Subcutaneous abdominal adipose tissue (tissue), 5 donors: ENCODE measurements at regions not wholly inside any gene's neighbourhood (a gene's known extent, or its start where the extent isn't known, plus 50 kb on each side); places are given as distances from the start of the nearest gene placed in this dataset.
"Not testable (repeated sequence)": the region's sequence is repeated elsewhere in the genome, so short reads cannot be mapped to it uniquely, and the experiment has no call there.

Experiments
- H3K27ac ChIP-seq: one replicate; pipeline ENCODE4 v1.7.0; 2013; ENCODE audit warnings: low read depth, mild to moderate bottlenecking, inconsistent platforms, low read length, moderate library complexity
- H3K27me3 ChIP-seq, 5 donors: one replicate each; pipeline ENCODE4 v1.7.0; 2013; ENCODE audit warnings: low read length in 5 of 5, inconsistent platforms in 1 of 5; ENCODE audit not compliant: control insufficient read depth in 5 of 5, insufficient read depth in 4 of 5
- H3K36me3 ChIP-seq, 5 donors: one replicate each; pipeline ENCODE4 v1.7.0; 2013; ENCODE audit warnings: low read length in 5 of 5; ENCODE audit not compliant: control insufficient read depth in 5 of 5, insufficient read depth in 5 of 5
- H3K4me1 ChIP-seq, 5 donors: one replicate each; pipeline ENCODE4 v1.7.0; 2013; ENCODE audit warnings: low read length in 5 of 5, mild to moderate bottlenecking in 3 of 5, moderate library complexity in 1 of 5; ENCODE audit not compliant: control insufficient read depth in 5 of 5, insufficient read depth in 5 of 5
- H3K4me3 ChIP-seq, 5 donors: one replicate each; pipeline ENCODE4 v1.7.0; 2013; ENCODE audit warnings: low read length in 5 of 5, low read depth in 1 of 5
- H3K9ac ChIP-seq, 5 donors: one replicate each; pipeline ENCODE4 v1.7.0; 2013; ENCODE audit warnings: low read length in 5 of 5, mild to moderate bottlenecking in 4 of 5, moderate library complexity in 3 of 5
- H3K9me3 ChIP-seq, 5 donors: one replicate each; pipeline ENCODE4 v1.7.0; 2013; ENCODE audit warnings: low read length in 5 of 5; ENCODE audit not compliant: control insufficient read depth in 5 of 5
- donor health status: healthy.
- donor health status: healthy.
- donor health status: healthy.
- donor health status: healthy.
- donor health status: healthy.

DNA sequence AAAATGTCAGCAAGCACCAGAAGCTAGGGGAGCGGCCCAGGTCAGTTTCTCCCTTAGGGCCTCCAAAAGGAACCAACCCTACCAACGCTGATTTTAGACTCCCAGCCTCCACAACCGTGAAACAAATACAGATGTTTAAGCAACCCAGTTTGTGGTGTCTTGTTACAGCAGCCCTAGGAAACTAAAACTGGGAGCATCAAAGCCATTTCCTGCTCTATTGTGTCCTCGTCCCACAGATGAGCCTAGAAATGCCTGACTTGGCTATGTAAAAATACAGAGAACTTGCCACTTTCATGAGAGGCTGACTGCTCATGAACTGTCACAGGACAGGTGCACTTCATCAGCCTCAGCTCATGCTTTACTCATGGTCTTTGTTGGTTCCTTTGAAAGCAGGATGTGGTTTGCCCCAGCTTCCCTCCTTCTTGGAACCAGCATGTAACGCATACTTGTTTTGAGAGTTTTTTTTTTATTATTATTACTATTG is 97.6 kb upstream of the SLC39A10 start:
- Histone ChIP-seq H3K36me3 (no peaks in the 10 kb centered on the region), H3K27me3 (no peaks in the 10 kb centered on the region), H3K27ac (no peak overlapping the region), H3K9ac (no peak overlapping the region), H3K9me3 (no peaks in the 10 kb centered on the region), H3K4me3 (no peak overlapping the region), H3K4me1 (no peaks in the 10 kb centered on the region)

DNA sequence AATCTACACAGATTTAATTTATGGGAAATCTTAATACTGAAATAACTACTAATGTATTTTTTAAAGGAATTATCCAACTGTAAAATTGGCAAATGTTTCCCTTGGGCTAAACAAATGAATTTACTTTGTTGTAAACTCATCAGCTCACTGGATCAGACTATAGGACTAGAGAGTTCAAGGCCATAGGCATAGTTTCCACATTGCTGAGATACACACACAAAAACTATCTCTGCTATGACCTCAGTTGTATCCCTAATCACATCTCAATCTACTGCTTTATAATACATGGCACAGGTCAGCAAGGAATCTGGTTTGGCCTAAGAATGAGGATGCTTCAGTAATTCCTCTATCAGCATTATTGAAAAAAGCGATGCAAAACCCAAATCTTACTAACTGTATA is 101.1 kb upstream of the SLC39A10 start:
- no peaks in the 10 kb centered on the region for H3K9me3 ChIP-seq
- no peaks in the 10 kb centered on the region for H3K36me3 ChIP-seq
- no peak overlapping the region for H3K4me3 ChIP-seq
- no peaks in the 10 kb centered on the region for H3K27me3 ChIP-seq
- no peaks in the 10 kb centered on the region for H3K4me1 ChIP-seq
- H3K27ac ChIP-seq: no peak overlapping the region
- H3K9ac ChIP-seq: no peak overlapping the region

DNA sequence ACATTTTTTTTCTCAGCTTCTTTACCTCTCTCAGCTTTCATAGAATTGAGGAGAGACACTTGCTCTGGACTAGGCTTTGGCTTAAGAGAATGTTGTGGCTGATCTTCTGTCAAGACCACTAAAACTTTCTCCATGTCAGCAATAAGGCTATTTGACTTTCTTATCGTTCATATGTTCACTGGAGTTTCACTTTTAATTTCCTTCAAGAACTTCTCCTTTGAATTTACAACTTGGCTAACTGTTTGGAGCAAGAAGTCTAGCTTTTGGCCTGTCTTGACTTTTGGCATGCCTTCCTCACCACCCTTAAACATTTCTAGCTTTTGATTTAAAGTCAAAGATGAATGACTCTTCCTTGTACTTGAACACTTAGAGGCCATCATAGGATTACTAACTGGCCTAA is 104.4 kb upstream of the SLC39A10 start:
- H3K4me1 ChIP-seq: no peaks in the 10 kb centered on the region
- H3K27ac ChIP-seq: no peak overlapping the region

GRCh38 chr2:195548198-195548940 is 108.7 kb upstream of the SLC39A10 start:
- Histone ChIP-seq H3K36me3 (no peaks in the 10 kb centered on the region), H3K27ac (no peak overlapping the region), H3K9me3 (peaks cover 2 to 10% (median 8%) of the 10 kb centered on the region in 5 donors), H3K9ac (no peak overlapping the region), H3K27me3 (no peaks in the 10 kb centered on the region), H3K4me3 (no peak overlapping the region), H3K4me1 (no peaks in the 10 kb centered on the region)

More for the DNA sequence above, 104.4 kb upstream of the SLC39A10 start:
- no peak overlapping the region for H3K4me3 ChIP-seq
- peaks cover 2 to 10% (median 8%) of the 10 kb centered on the region in 5 donors for H3K9me3 ChIP-seq
- no peaks in the 10 kb centered on the region for H3K36me3 ChIP-seq
- H3K27me3 ChIP-seq: no peaks in the 10 kb centered on the region
- no peak overlapping the region for H3K9ac ChIP-seq

DNA sequence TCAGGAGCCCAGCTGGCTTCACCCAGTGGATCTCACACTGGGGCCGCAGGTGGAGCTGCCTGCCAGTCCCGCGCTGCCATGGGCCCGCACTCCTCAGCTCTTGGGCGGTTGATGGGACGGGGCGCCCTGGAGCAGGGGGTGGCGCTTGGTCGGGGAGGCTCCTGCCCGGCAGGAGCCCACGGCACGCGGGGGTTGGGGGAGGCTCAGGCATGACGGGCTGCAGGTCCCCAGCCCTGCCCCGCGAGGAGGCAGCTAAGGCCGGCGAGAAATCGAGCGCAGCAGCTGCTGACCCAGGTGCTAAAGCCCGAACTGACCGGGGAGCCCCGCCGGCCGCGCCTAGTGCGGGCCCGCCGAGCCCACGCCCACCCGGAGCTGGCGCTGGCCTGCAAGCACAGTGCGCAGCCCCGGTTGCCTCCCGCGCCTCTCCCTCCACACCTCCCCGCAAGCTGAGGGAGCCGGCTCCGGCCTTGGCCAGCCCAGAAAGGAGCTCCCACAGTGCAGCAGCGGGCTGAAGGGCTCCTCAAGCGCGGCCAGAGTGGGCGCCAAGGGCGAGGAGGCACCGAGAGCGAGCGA is 109.7 kb upstream of the SLC39A10 start:
- not testable (repeated sequence) for H3K27ac ChIP-seq, H3K9ac ChIP-seq, H3K27me3 ChIP-seq, H3K4me1 ChIP-seq, H3K36me3 ChIP-seq, H3K4me3 ChIP-seq
- H3K9me3 ChIP-seq: peaks cover 2 to 10% (median 8%) of the 10 kb centered on the region in 5 donors

GRCh38 chr2:195545811-195546210 is 111.2 kb upstream of the SLC39A10 start:
- no peaks in the 10 kb centered on the region for H3K27me3 ChIP-seq
- H3K27ac ChIP-seq: no peak overlapping the region
- peaks cover 2 to 10% (median 8%) of the 10 kb centered on the region in 5 donors for H3K9me3 ChIP-seq
- no peak overlapping the region for H3K9ac ChIP-seq
- no peaks in the 10 kb centered on the region for H3K36me3 ChIP-seq
- no peak overlapping the region for H3K4me3 ChIP-seq
- no peaks in the 10 kb centered on the region for H3K4me1 ChIP-seq

- H3K27me3 ChIP-seq: no peaks in the 10 kb centered on the region
- H3K36me3 ChIP-seq: no peaks in the 10 kb centered on the region
- H3K9me3 ChIP-seq: peaks cover 2 to 10% (median 8%) of the 10 kb centered on the region in 5 donors
- no peaks in the 10 kb centered on the region for H3K4me1 ChIP-seq
- H3K9ac ChIP-seq: no peak overlapping the region
- H3K27ac ChIP-seq: no peak overlapping the region
- H3K4me3 ChIP-seq: no peak overlapping the region
Observed at GRCh38 chr2:195543902-195544894, 112.8 kb upstream of the SLC39A10 start.

GRCh38 chr2:195543063-195543462 is 114.0 kb upstream of the SLC39A10 start:
- Histone ChIP-seq H3K27me3 (no peaks in the 10 kb centered on the region), H3K27ac (no peak overlapping the region), H3K36me3 (no peaks in the 10 kb centered on the region), H3K9ac (no peak overlapping the region), H3K9me3 (peaks cover 0 to 1% (median under 1%) of the 10 kb centered on the region in 5 donors), H3K4me3 (no peak overlapping the region), H3K4me1 (no peaks in the 10 kb centered on the region)

DNA sequence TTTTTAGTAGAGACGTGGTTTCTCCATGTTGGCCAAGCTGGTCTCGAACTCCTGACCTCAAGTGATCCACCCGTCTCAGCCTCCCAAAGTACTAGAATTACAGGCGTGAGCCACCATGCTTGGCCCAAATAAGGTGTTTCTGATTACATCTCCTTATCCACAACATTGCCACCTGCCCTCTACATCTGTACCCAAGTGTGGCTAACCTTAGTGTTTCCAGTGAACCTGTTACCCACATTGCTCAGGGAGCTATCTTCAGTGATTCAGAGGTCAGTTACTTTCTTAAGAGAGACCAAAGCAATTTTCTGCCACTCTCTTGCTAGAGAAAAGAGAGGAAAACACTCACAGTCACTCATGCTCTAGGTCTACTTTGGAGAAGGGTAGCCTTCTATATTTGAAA is 115.0 kb upstream of the SLC39A10 start:
- H3K9me3 ChIP-seq: no peaks in the 10 kb centered on the region
- no peaks in the 10 kb centered on the region for H3K27me3 ChIP-seq
- peaks cover 0 to under 1% (median 0%) of the 10 kb centered on the region in 5 donors for H3K4me1 ChIP-seq
- H3K27ac ChIP-seq: no peak overlapping the region
- H3K4me3 ChIP-seq: no peak overlapping the region
- no peaks in the 10 kb centered on the region for H3K36me3 ChIP-seq
- no peak overlapping the region for H3K9ac ChIP-seq
